SKM-1 treated with dmso at 0.1 percent for 144 hours (cell line): ENCODE measurements at regions not wholly inside any gene's neighbourhood (a gene's known extent, or its start where the extent isn't known, plus 50 kb on each side); places are given as distances from the start of the nearest gene placed in this dataset.
"Not testable (repeated sequence)": the region's sequence is repeated elsewhere in the genome, so short reads cannot be mapped to it uniquely, and the experiment has no call there.

ENCODE experiments used
- DNase-seq: peaks from one replicate; lab custom pipeline; 2025; ENCODE audit not compliant: unreplicated experiment; lab: John Stamatoyannopoulos, UW

- DNase-seq: not testable (repeated sequence)
Measured at GRCh38 chr11:67878666-67879065, 125.2 kb downstream of the UNC93B1 start.

DNA sequence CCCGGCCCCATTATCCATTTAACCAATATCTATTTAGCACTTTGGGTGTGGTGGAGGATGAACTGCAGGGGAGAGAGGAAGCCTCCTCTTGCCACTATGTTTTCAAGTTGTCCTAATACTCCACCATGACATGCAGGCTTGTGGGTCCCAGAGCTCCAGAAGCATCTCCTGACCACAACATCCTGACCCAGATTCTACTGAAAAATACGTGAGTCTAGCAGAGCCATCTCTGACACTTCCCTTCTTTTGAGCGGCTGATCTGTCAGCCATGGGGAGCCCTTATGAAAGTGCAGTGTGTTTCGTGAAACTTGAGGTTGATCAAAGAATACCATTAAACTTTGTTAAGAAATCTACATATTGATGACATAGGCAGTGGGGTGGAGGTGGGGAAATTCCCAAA, 126.6 kb downstream of the UNC93B1 start:
- not testable (repeated sequence) for DNase-seq

DNA sequence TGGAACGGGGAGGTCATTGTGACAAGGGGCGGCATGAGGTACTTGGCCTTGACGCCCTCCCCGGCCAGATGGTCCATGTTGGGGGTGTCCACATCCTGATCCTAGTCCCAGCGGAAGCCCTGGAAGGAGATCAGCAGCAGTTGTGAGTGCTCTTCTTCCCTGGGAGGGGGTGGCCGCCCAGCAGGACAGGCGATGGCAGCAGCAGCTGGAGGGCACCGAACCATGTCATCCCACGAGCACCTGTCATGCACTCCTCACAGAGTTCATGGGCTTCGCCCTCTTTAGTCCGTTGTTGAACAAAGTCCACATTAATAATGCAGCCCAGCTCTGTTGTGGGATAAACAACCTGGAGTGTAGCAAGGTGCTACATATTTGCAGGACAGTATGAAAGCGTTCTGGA, 130.7 kb downstream of the UNC93B1 start:
- DNase-seq: not testable (repeated sequence)

DNA sequence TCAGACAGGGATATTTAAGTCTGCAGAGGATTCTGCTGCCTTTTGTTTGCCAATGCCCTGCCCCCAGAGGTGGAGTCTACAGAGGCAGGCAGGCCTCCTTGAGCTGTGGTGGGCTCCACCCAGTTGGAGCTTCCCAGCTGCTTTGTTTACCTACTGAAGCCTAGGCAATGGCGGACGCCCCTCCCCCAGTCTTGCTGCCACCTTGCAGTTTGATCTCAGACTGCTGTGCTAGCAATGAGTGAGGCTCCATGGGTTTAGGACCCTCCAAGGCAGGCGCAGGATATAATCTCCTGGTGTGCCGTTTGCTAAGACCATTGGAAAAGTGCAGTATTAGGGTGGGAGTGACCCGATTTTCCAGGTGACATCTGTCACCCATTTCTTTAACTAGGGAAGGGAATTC, 132.7 kb downstream of the UNC93B1 start:
- DNase-seq: not testable (repeated sequence)

- DNase-seq: not testable (repeated sequence)
Measured at GRCh38 chr11:67862896-67863295, 141.0 kb downstream of the UNC93B1 start.

DNA sequence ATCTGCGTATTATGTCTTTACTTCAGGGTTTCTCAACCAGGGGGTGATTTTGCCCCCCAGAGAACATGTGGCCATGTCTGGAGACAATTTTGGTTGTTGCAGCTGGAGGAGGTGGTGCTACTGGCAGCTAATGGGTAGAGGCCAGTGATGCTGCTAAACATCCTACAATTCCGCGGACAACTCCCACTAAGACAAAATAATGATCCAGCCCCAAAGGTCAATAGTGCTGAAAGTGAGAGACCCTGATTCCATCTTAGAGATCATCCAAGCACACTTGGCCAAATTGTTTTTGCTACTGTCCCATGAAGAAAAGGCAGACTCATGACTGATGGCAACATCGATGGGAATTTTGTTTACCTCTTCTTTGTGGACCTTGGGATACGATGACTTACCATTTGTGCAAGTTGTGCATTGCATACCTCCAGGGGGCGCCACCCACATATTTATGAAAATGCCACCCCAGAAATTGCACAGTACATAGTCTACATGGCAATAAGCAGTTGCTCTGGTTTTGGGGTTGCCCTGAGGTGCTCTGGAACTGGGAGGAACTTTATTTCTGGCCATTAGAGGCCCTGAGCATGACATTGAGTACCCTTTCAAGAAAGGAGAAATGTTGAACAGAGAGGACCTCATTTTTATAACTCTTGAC, 144.3 kb downstream of the UNC93B1 start:
- peak; percentile 2 for DNase-seq

GRCh38 chr11:67850747-67851146, 153.2 kb downstream of the UNC93B1 start:
- DNase-seq: not testable (repeated sequence)

- DNase-seq: not testable (repeated sequence)
Measured at GRCh38 chr11:67849766-67850165, 154.1 kb downstream of the UNC93B1 start.

GRCh38 chr11:67847896-67848875, 155.7 kb downstream of the UNC93B1 start:
- not testable (repeated sequence) for DNase-seq

DNA sequence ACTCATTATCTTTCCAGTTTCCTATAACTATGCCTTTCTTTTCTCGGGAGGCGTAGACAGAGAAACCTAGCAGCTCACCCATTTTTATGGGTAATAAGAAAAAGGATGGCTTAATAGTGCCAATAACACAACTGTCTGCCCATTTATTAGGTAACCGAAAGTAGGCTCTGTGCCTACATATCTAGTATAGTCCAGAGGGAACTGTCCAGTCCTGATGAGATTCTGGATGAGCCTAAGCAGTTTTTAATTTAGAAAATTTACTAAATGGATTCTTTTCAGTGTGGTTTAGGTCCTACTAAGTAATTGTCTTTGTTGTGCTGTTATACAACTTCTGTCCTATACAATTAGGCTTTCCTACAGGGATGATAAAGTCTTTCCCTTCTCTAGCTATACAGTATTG, 157.6 kb downstream of the UNC93B1 start:
- DNase-seq: not testable (repeated sequence)

GRCh38 chr11:67845296-67845695, 158.6 kb downstream of the UNC93B1 start:
- not testable (repeated sequence) for DNase-seq

DNA sequence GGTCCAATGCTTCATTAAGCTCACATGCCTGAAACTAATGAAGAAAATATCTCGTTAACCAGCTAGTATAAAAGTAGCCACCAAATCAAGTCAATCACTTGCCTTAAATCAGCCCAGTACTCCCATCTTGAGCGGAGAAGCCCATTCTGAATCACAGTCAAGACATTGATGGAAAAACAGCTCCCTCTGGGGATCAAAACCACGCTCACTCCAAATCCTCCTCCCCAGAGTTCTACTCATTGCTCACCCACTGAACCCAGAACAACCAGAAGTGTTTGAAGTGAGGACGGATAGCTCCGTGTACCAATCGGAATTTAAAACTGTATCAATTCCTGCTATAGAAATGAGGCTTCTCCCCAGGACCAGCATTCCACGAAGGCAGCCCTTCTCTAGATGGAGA, 163.3 kb downstream of the UNC93B1 start:
- not testable (repeated sequence) for DNase-seq

DNA sequence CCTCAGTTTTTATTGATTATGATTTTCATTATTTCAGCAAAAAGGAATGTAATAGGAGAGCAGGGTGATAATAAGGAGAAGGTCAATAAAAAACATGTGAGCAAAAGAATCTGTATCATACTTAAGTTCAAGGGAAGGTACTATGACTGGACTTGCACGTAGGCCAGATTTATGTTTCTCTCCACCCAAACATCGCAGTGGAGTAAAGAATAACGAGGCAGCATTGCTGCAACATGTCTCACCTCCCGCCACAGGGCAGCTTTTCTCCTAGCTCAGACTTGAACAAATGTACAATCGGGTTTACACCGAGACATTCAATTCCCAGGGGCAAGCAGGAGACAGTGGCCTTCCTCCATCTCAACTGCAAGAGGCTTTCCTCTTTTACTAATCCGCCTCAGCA, 155.7 kb upstream of the ALDH3B2 start:
- not testable (repeated sequence) for DNase-seq

DNA sequence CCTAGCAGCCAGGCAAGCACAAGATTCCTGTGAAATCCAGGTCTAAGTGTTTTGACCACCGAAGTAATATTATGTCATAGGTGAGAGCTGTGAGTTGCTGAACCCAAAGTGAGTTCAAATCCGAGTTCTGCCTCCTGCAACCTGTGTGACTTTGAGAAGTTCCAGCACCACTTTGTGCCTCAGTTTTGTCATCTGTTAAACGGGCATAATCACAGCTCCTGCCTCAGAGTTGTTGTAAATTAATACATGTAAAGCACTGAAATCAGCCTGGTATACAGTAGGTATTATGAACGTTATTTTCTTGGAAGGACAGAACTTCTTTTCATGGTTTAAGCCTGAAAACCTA, 152.5 kb upstream of the ALDH3B2 start:
- DNase-seq: not testable (repeated sequence)

DNA sequence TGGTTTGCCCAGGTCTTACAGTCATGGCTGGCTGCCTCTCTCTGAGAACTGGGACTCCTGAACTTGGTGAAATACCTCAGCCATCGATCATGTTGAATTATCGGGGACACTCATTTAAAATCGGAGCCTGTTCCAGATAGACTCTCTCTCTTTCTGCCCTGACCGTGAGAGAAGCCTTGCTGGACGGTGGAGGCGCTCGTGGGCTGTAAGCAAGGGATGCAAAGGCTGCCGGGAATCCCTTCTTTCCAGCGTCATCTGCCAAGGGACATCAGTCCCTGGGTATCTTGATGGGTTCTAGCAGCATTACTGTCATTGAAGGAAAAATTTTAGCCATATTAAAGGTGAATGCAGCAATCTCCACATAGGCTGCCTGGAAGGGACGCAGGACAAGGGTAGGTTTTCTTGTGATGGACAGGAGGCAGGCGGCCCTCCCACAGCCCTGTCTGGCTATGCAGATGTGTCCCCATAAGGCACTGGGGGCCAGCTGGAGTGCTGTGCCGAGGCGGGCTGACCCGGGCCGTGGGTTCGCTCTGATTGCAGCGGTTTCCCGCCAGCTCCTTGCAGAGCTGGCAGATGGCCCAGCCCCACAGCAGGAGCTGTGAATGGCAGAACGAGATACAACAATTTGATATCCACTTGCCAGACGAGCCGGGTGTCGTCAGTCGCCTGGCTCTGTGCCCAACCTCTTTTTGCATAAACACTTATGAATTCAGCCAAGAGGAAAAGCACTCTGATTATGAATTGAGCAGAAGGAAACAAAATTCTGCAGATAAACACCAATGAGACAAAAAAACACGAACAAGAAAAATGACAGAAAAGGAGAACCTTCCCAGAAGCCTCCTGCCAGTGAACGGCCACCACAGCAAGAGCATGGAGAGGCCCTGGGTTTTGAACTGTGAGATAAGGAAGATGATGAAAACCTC, 151.9 kb upstream of the ALDH3B2 start:
- not testable (repeated sequence) for DNase-seq

DNA sequence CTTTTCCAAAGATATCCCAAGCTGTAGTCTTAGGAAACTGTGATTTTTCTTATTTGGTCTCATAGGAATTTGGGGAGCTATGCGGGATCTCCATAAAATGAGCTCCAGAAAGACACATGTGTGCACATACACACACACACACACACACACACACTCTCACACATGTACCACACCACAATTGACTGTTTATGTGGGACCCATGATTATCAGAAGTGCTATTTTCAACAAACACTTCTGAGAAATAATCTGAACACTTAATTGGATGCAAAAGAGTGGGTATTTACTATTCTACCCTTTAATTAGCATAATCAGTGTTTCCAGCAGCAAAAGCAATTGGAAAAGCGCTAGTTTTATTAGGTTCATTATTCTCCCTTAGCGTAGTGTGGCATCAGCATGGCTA, 150.4 kb upstream of the ALDH3B2 start:
- not testable (repeated sequence) for DNase-seq

- no peak for DNase-seq
Measured at GRCh38 chr11:67820081-67820480, 145.7 kb upstream of the ALDH3B2 start.

DNA sequence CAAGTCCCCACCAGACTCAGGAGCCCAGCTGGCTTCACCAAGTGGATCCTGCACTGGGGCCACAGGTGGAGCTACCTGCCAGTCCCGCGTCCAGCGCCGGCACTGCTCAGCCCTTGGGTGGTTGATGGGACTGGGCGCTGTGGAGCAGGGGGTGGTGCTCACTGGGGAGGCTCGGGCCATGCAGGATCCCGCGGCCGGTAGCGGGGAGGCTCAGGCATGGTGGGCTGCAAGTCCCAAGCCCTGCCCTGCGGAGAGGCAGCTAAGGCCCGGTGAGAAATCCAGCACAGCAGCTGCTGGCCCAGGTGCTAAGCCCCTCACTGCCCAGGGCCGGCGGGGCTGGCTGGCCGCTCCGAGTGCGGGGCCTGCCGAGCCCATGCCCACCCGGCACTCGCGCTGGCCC, 143.1 kb upstream of the ALDH3B2 start:
- DNase-seq: not testable (repeated sequence)

DNA sequence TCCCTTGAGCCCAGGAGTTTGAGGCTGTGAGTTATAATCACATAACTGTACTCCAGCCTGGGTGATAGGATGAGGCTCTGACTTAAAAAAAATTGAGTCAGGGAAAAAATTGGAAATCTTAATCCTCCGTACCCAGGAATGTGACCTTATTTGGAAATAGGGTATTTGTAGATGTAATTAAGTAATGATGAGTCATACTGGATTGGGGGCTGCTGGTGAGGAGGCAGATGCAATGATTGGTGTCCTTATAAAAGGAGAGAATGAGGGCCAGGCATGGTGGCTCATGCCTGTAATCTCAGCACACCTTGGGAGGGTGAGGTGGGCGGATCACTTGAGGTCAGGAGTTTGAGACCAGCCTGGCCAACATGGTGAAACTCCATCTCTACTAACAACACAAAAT, 134.9 kb upstream of the ALDH3B2 start:
- not testable (repeated sequence) for DNase-seq

- DNase-seq: not testable (repeated sequence)
Measured at GRCh38 chr11:67807896-67808295, 133.5 kb upstream of the ALDH3B2 start.

DNA sequence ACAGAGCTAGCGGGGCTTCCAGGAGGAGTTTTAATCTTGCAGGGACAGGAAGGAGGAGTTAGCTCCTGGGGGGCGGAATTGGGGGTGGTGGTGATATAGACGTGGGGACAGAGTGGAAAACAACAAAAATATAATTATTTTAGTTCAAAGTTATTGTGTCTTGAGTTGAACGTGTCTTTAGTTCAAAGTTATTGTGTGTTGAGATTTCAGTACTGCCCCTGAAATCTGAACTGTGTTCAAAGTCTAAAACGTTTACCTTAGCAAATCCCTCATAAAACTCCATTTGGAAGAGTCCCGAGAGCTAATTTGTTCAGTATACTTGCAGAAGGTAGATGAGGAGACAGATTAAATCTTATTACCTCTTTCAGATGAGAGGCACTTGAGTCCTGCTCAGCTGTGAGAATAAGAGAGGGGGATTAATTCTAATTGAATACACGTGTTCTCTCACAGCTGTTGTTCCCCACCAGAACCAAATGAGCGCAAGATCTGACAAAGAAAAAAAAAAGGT, 132.4 kb upstream of the ALDH3B2 start:
- not testable (repeated sequence) for DNase-seq
